ENCODE measurements at regions not wholly inside any gene's neighbourhood (a gene's known extent, or its start where the extent isn't known, plus 50 kb on each side); places are given as distances from the start of the nearest gene placed in this dataset.

DNA sequence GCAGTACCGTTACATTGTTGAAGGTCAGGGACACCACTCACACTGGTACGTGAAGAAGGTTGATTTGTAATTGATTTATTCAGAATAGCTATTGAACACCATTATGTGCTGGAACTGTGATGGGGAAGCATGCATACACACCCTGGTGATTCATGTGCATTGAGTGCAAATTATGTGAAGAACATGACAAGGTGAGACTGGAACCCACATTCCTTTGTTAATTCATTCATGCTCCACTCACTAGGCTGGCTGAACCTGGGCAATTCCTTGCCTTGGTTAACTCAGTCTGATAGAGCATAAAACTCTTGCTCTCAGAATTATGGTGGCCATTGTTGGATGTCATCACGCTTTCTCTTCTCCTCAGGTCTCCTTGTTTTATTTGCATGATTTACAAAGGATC, 67.3 kb upstream of the TPK1 start:
- TF ChIP-seq, protein P1, sequence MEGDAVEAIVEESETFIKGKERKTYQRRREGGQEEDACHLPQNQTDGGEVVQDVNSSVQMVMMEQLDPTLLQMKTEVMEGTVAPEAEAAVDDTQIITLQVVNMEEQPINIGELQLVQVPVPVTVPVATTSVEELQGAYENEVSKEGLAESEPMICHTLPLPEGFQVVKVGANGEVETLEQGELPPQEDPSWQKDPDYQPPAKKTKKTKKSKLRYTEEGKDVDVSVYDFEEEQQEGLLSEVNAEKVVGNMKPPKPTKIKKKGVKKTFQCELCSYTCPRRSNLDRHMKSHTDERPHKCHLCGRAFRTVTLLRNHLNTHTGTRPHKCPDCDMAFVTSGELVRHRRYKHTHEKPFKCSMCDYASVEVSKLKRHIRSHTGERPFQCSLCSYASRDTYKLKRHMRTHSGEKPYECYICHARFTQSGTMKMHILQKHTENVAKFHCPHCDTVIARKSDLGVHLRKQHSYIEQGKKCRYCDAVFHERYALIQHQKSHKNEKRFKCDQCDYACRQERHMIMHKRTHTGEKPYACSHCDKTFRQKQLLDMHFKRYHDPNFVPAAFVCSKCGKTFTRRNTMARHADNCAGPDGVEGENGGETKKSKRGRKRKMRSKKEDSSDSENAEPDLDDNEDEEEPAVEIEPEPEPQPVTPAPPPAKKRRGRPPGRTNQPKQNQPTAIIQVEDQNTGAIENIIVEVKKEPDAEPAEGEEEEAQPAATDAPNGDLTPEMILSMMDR (IDR thresholded peaks at IDR 0.05): no peak
- TF ChIP-seq POLR2A (IDR thresholded peaks at IDR 0.05): no peak
